ENCODE measurements at regions not wholly inside any gene's neighbourhood (a gene's known extent, or its start where the extent isn't known, plus 50 kb on each side); places are given as distances from the start of the nearest gene placed in this dataset.

GRCh38 chr2:194962254-194962653 lies 694.8 kb upstream of the SLC39A10 start:
- H3K4me2 ChIP-seq (ENCODE audit: low read length) = peak overlapping the region; percentile 66
- DNase-seq (peak; percentile 44), ATAC-seq (peak; percentile 95)
- ChIA-PET CTCF (no interaction called here), POLR2A (ENCODE audit: unreplicated experiment) (no interaction called here)
- no peaks in the 10 kb centered on the region for H3K27me3 ChIP-seq (ENCODE audit: low read length)
- H3K9ac ChIP-seq (ENCODE audit: low read length) = no peak overlapping the region
- no peaks in the 10 kb centered on the region for H3K9me2 ChIP-seq (replicated peaks; ENCODE audit: low read length)
- no TSS peak for BruUV-seq (replicated peaks)
- H3K27ac ChIP-seq (ENCODE audit: low read length) = peak overlapping the region; percentile 68
- no peaks in the 10 kb centered on the region for H4K20me1 ChIP-seq (ENCODE audit: low read length)
- no peak overlapping the region for H2AFZ ChIP-seq (ENCODE audit: low read length)
- no peaks in the 10 kb centered on the region for H3K79me2 ChIP-seq (ENCODE audit: low read length)
- H3K4me1 ChIP-seq (ENCODE audit: insufficient read depth, low read length) = peaks cover 10% of the 10 kb centered on the region; the same call in 1 of the 2 replicates
- intact Hi-C loops (cut with micrococcal nuclease) = no loop called here
- H3F3A ChIP-seq (ENCODE audit: low read length, unreplicated experiment) = no peaks in the 10 kb centered on the region
- H3K36me3 ChIP-seq (ENCODE audit: low read depth, low read length) = no peaks in the 10 kb centered on the region
- H3K9me3 ChIP-seq (ENCODE audit: low read length) = no peaks in the 10 kb centered on the region
- no peak overlapping the region for H3K4me3 ChIP-seq (ENCODE audit: low read length)
- TF ChIP-seq EZH2phosphoT487 (IDR thresholded peaks at IDR 0.05; ENCODE audit: borderline replicate concordance, low read length) (no peak), EZH2 (IDR thresholded peaks at IDR 0.05; ENCODE audit: low read length, unreplicated experiment) (no peak)
- TF ChIP-seq, protein P1, sequence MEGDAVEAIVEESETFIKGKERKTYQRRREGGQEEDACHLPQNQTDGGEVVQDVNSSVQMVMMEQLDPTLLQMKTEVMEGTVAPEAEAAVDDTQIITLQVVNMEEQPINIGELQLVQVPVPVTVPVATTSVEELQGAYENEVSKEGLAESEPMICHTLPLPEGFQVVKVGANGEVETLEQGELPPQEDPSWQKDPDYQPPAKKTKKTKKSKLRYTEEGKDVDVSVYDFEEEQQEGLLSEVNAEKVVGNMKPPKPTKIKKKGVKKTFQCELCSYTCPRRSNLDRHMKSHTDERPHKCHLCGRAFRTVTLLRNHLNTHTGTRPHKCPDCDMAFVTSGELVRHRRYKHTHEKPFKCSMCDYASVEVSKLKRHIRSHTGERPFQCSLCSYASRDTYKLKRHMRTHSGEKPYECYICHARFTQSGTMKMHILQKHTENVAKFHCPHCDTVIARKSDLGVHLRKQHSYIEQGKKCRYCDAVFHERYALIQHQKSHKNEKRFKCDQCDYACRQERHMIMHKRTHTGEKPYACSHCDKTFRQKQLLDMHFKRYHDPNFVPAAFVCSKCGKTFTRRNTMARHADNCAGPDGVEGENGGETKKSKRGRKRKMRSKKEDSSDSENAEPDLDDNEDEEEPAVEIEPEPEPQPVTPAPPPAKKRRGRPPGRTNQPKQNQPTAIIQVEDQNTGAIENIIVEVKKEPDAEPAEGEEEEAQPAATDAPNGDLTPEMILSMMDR (conservative IDR thresholded peaks at IDR 0.05; ENCODE audit: low read depth, low read length) = no peak

DNA sequence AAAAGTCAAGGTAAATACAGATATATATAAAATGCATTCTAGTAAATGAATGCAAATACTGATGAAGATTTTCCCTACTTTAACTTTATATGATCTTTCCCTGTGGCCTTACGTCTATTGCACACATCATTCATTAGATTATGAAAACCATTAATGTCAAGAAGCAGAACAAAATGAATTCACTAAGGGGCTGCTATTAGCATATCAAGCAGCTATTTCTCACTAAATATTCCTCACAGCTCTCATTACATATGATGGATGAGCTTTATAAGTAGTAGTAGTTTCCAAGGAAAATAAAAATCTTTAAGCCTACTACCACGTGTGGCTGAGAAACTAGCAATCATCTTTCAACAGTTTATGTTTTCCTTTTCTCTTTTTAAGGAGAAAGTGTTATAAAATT lies 702.8 kb upstream of the SLC39A10 start:
- Histone ChIP-seq H3K36me3 (ENCODE audit: low read depth, low read length) (no peaks in the 10 kb centered on the region), H3K9me2 (replicated peaks; ENCODE audit: low read length) (no peaks in the 10 kb centered on the region), H3K4me3 (ENCODE audit: low read length) (no peak overlapping the region), H3K4me2 (ENCODE audit: low read length) (no peak overlapping the region), H3K27ac (ENCODE audit: low read length) (no peak overlapping the region), H3K27me3 (ENCODE audit: low read length) (no peaks in the 10 kb centered on the region), H3F3A (ENCODE audit: low read length, unreplicated experiment) (no peaks in the 10 kb centered on the region), H3K9ac (ENCODE audit: low read length) (no peak overlapping the region), H3K4me1 (ENCODE audit: insufficient read depth, low read length) (no peaks in the 10 kb centered on the region), H4K20me1 (ENCODE audit: low read length) (no peaks in the 10 kb centered on the region), H3K9me3 (ENCODE audit: low read length) (0 out of 2 replicates have a peak, but pooled peaks cover 4% of the 10 kb centered on the region), H3K79me2 (ENCODE audit: low read length) (no peaks in the 10 kb centered on the region), H2AFZ (ENCODE audit: low read length) (no peak overlapping the region)
- TF ChIP-seq, protein P1 (conservative IDR thresholded peaks at IDR 0.05; ENCODE audit: low read depth, low read length) = no peak
- TF ChIP-seq EZH2phosphoT487 (IDR thresholded peaks at IDR 0.05; ENCODE audit: borderline replicate concordance, low read length) (no peak), EZH2 (IDR thresholded peaks at IDR 0.05; ENCODE audit: low read length, unreplicated experiment) (no peak)
- no TSS peak for BruUV-seq (replicated peaks)
- ChIA-PET POLR2A (ENCODE audit: unreplicated experiment) (no interaction called here), CTCF (no interaction called here)
- no peak for DNase-seq
- ATAC-seq = no peak
- intact Hi-C loops (cut with micrococcal nuclease) = no loop called here

- no peaks in the 10 kb centered on the region for H3K36me3 ChIP-seq (ENCODE audit: low read depth, low read length)
- TF ChIP-seq EZH2 (IDR thresholded peaks at IDR 0.05; ENCODE audit: low read length, unreplicated experiment) (no peak), EZH2phosphoT487 (IDR thresholded peaks at IDR 0.05; ENCODE audit: borderline replicate concordance, low read length) (no peak)
- TF ChIP-seq, protein P1 (conservative IDR thresholded peaks at IDR 0.05; ENCODE audit: low read depth, low read length) = no peak
- BruUV-seq (replicated peaks) = no TSS peak
- H3K79me2 ChIP-seq (ENCODE audit: low read length) = no peaks in the 10 kb centered on the region
- 0 out of 2 replicates have a peak, but pooled peaks cover 4% of the 10 kb centered on the region for H3K9me3 ChIP-seq (ENCODE audit: low read length)
- H3K4me3 ChIP-seq (ENCODE audit: low read length) = no peak overlapping the region
- ChIA-PET POLR2A (ENCODE audit: unreplicated experiment) (no interaction called here), CTCF (no interaction called here)
- no peak overlapping the region for H3K4me2 ChIP-seq (ENCODE audit: low read length)
- H3K27ac ChIP-seq (ENCODE audit: low read length) = no peak overlapping the region
- no peaks in the 10 kb centered on the region for H4K20me1 ChIP-seq (ENCODE audit: low read length)
- no peak for DNase-seq
- no peaks in the 10 kb centered on the region for H3F3A ChIP-seq (ENCODE audit: low read length, unreplicated experiment)
- H2AFZ ChIP-seq (ENCODE audit: low read length) = no peak overlapping the region
- intact Hi-C loops (cut with micrococcal nuclease) = no loop called here
- H3K9ac ChIP-seq (ENCODE audit: low read length) = no peak overlapping the region
- H3K9me2 ChIP-seq (replicated peaks; ENCODE audit: low read length) = no peaks in the 10 kb centered on the region
- no peaks in the 10 kb centered on the region for H3K27me3 ChIP-seq (ENCODE audit: low read length)
- H3K4me1 ChIP-seq (ENCODE audit: insufficient read depth, low read length) = no peaks in the 10 kb centered on the region
- ATAC-seq = no peak
These were observed 710.2 kb upstream of the SLC39A10 start for GRCh38 chr2:194946826-194947225.
